ENCODE measurements at regions not wholly inside any gene's neighbourhood (a gene's known extent, or its start where the extent isn't known, plus 50 kb on each side); places are given as distances from the start of the nearest gene placed in this dataset.

DNA sequence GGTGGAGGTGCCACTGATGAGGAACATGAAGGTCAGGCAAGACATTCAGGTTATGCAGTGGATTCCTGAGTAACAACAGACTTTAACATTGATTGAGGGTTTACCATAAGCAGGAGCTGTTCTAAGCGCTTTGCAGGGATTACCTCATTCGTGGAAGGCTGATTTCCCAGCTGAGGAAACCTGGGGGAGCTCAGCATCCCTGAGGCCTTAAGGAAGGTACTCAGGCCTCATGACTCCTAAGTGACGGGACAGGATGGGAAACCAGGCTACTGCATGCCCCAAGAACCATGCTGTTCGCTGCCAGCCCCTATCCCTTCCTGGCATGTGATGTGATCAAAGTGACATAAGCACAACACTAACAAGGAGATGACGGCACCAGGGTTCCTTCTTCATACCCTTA is 143.6 kb upstream of the NFE2L3 start:
- no peak for DNase-seq

DNA sequence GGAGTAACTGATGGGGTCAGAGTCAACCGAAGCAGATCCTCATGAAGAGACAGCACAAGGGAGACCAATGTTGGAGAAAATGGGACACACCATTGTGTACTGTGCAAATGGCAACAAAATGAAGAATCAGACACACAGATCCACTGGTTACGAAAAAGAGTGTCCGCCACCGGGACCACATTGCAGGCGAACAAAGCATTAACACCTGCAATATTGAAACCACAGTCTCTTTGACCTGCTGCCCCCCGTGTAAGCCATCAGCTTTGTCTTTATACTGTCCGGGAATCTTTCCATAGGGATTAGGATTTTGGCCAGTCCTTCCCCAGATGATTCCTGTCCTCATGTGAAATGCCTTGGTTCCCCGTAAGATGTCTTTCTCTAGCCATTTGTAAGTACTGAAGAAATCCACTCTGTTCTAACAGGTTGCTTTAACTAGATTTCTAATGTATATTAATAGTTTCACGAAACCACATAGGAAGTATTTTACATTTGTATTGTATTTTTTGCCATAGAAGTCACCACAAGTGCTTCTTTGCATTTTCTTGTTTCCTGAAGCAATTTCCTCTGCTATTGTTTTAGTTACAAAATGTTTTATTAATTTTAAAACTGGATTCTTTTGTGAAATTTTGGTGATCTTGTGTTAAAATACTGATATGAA is 140.8 kb upstream of the NFE2L3 start:
- no peak for DNase-seq

DNA sequence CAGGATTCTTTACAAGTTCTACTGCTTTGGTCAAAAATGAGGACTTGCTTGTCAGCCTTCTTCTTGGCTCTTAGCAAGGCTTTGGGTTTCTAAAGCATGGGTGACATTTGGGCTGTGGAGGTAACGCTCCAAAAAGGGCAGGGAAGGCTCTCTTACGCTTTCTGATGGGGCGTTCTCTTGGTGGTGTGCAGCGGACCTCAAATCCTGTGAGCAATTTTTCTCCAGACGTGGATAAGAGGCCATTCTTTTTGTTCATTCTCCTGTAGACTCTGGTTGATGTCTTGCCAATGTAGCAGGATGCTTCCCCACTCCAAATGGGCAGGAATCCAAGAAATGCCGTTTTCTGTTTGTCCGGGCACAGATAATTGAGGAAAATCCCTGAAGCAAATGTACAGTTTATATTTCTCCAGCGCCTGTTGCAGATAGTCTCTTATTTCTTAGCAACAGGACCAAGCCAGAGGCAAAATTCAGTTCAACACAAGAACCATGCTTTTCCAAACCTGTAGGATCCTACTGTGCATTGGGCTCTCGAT is 138.4 kb upstream of the NFE2L3 start:
- DNase-seq: no peak

DNA sequence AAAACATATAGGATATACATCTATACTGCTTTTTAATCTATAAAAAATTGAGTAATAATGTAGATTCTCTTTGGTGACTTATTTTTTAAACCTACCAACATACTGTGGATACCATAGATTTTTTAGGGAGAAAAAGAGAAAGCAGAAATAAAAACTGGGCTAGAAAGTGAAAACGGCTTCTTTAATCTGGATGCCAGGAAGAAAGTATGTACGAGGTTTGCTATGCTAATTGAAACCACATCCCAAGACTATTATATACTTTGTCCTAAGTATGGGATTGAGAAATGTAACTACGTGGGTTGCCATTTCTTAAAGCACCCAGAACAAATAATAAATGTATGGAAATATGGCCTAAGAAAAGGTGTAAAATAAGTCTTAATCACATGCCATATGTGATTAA is 129.0 kb upstream of the NFE2L3 start:
- DNase-seq: no peak

DNA sequence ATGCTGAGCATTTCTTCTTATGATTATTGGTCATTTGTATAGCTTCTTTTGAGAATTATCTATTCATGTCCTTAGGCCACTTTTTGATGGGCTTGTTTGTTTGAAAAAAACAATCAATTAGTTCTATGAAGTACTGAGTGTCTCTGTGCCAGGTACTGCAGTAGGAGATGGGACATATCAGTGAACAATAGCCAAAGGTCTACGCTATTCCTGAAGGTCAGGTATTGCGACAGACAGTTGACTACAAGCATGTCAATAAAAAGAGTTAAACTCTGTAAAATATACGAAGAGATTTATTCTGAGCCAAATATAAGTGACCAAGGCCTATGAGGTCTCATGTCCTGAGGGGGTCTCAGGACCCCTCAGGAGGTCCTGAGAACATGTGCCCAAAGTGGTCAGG is 122.1 kb upstream of the NFE2L3 start:
- no peak for DNase-seq

DNA sequence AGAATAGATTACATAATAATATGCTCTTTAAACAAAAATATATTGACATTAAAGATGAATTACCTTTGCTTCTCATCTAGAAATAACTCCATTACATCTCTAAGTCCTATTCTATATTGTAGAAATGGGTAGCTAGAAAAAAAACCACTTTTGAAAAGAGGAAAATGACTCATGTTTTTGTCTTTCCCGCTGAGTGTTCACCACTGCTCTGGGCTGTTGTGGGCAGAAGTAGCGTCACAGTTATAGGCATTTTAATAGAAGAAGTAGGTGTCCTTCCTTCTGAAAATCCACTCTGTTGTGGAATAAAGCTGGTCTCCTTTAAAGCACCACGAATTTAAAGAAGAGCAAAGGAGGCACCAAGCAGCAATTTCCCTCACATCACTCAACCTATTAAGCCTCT is 117.6 kb upstream of the NFE2L3 start:
- DNase-seq: no peak

DNA sequence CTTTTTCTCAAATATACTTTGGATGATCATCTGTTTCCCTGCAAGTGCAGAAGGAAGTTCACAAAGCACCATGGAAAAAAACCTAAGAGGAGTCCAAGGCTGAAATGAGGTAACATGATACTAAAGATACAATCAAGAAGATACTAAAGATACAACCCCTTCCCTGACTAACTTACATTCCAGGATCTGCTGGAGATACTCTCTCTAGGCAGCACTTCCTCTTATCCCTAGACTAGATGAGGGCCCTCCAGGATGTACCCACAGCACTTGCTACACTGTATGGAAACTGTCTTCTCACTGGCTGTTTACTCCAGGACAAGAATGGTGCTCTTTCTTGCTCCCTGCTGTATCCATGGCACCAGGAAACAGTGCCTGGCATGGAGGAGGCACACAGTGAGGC is 116.4 kb upstream of the NFE2L3 start:
- DNase-seq: no peak

GRCh38 chr7:26036092-26036491 is 115.9 kb upstream of the NFE2L3 start:
- no peak for DNase-seq

DNA sequence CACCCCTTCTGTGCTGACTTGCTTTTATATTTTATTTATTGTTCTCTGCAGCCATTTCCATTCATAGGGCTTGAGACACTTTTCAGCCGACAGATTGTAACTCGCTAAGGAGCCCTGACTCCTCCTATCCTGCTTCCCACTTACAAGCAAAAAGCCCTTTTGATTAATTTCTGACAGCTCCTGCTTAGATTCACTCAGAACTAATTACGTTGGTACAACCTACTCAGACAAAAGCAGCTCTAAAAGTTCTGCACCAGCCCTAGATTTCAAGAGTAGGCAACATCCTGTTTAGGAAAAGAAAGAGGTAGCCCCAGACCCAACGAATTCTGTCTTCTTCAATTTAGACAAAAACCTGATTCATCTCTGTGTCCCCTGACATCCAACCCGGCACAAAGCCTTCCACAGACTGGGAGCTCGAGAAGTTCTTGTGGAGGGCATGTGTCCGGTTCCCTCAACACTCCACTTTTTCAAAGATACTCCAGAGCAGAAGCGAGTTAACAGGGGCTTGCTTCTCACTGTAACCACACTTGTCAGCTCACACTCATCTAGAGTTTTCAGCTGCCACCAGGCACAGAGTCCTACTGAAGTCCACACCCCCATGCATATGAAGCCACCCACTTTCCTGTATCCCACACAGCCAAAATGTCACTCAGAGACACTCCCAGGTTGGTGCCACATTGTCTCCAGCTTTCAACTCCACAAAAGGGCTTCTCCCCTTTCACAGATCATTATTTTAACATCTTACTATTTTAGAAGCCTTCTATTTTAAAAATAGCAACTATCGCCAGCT is 113.6 kb upstream of the NFE2L3 start:
- peak in 1 of 51 donors; percentile 19 for DNase-seq

DNA sequence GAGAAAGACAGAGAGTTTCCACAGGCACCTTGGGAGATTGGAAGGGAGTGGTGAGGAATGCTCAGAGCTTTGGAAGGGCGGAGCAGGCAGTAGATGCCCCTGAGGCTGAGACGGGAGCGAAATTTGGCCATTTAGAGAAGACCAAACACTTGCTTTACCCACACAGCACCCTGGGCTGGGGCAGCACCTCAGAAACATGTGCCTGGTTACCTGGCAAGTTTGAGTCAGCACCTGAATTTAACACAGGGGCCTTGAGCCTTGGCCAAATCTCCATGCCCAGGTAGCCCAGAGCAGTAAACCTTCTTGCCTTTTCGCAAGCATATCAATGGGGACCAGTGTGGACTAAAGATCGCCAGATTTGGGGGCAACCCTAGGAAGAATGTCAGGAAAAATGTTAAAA is 111.9 kb upstream of the NFE2L3 start:
- no peak for DNase-seq

DNA sequence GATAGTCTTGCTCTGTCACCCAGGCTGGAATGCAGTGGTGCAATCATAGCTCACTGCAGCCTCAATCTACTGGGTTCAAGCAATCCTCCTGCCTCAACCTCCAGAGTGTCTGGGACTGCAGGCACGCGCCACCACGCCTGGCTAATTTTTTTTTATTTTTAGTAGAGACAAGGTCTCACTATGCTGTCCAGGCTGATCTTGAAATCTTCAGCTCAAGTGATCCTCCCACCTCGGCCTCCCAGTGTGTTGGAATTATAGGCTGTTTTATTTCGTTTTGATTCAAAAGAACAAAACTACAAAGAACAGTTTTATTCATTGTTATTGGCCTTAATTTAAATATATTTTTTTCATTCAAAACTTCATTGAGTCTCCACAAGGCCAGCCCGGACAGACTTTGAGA is 109.8 kb upstream of the NFE2L3 start:
- DNase-seq: no peak

- DNase-seq: no peak
Measured at GRCh38 chr7:26043801-26044200, 108.2 kb upstream of the NFE2L3 start.

GRCh38 chr7:26044320-26044719 is 107.7 kb upstream of the NFE2L3 start:
- DNase-seq: no peak

- no peak for DNase-seq
Measured at GRCh38 chr7:26046150-26046549, 105.8 kb upstream of the NFE2L3 start.

GRCh38 chr7:26046878-26047277 is 105.1 kb upstream of the NFE2L3 start:
- no peak for DNase-seq

GRCh38 chr7:26048663-26049062 is 103.3 kb upstream of the NFE2L3 start:
- no peak for DNase-seq

- no peak for DNase-seq
Measured at GRCh38 chr7:26049081-26049480, 102.9 kb upstream of the NFE2L3 start.

- DNase-seq: no peak
Measured at GRCh38 chr7:26051021-26051420, 101.0 kb upstream of the NFE2L3 start.

- DNase-seq: no peak
Measured at GRCh38 chr7:26052706-26053105, 99.3 kb upstream of the NFE2L3 start.

DNA sequence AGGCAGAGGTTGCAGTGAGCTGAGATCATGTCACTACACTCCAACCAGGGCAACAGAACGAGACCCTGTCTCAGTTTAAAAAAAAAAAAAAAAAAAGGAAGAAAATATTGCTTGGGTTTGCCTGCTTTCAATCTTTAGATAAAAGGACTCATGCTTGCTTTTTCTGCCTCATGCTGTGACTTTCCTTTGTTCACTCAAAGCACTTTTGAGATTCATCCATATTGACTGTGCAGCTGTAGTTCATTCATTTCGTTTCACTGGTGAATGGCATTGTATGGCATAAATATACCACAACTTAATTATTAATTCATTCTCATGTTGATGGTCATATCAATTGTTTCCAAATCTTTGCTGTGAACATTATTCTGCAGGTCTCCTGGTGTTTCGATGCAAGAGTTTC is 97.6 kb upstream of the NFE2L3 start:
- no peak for DNase-seq

- no peak for DNase-seq
Measured at GRCh38 chr7:26055241-26055640, 96.8 kb upstream of the NFE2L3 start.

- DNase-seq: no peak
Measured at GRCh38 chr7:26060733-26061677, 91.0 kb upstream of the NFE2L3 start.
